Activated CD4-positive, alpha-beta T cell treated with anti-CD3 and anti-CD28 coated beads, Interleukin-2, amount 10 ng/mL, durations not matched to agents 24 days and 14 days (primary cell): ENCODE measurements at regions not wholly inside any gene's neighbourhood (a gene's known extent, or its start where the extent isn't known, plus 50 kb on each side); places are given as distances from the start of the nearest gene placed in this dataset.

Experiments
- DNase-seq: peaks from one replicate; pipeline ENCODE4 v3.0.0; 2022
- H3K27ac Mint-ChIP-seq: one replicate; pipeline ENCODE4 v1.8.0; 2022; ENCODE audit warnings: mild to moderate bottlenecking, mixed read lengths
- H3K27me3 Mint-ChIP-seq: one replicate; pipeline ENCODE4 v1.8.0; 2022; ENCODE audit warnings: mixed read lengths
- H3K36me3 Mint-ChIP-seq: one replicate; pipeline ENCODE4 v1.8.0; 2022; ENCODE audit warnings: low read depth, mild to moderate bottlenecking, mixed read lengths
- H3K4me1 Mint-ChIP-seq: one replicate; pipeline ENCODE4 v1.8.0; 2021; ENCODE audit warnings: mixed read lengths
- H3K4me3 Mint-ChIP-seq: one replicate; pipeline ENCODE4 v1.8.0; 2022; ENCODE audit warnings: mild to moderate bottlenecking, moderate library complexity, mixed read lengths
- H3K9me3 Mint-ChIP-seq: one replicate; pipeline ENCODE4 v1.8.0; 2021; ENCODE audit warnings: mixed read lengths
- intact Hi-C: fragments of 100-400 bp; cut with micrococcal nuclease; formaldehyde crosslinking; loops from one replicate; pipeline ENCODE4 v1.15.1; 2023

DNA sequence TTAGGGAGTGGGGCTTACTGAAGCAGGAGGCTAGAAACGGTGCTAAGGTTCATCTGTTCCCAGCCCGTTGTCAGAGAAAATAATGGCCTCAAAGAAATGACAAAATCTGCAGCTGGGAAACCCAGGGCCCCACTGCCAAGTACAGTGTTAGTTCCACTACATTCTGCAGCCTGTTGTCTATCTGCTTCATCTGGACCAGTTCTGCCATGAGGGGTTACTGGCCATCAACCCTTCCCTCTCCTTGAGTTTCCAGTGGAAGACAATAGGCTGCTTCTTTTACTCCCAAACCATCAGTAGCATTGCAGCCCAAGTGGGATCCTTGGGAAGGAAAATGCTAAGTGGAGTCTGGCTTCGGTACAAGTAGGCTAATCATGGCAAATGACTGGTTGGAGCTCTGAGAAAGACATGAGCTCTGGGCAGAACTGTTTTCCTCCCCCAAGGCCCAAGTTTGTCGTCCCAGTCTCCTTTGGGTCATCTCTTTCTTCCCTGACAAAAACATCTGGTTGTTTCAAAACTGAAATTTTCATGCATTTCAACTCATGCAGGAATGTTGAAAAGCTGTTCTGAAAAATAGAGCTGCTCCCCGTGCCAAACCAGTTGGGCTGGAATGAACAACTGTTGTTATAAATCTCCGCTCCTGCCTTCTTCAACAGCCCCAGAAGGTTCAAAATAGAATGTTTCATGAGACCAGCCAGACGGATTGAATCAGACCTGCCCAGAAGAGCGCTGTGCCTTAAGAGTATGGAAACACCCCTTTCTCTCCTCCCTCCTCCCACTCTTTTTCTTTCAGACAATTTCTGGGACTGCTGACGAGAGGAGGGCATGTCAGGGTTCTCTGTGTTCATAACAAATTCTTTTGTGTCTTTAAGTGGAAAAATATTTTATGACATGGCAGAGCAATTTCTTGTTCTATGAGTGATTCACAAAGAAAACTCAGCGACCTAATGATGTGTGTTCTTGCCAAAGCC lies 116.6 kb downstream of the RAB18 start:
- DNase-seq, result peak; percentile 40
- intact Hi-C loops, result no loop called here
- Mint-ChIP-seq H3K9me3 (no peaks in the 10 kb centered on the region), H3K27ac (no peak overlapping the region), H3K36me3 (no peaks in the 10 kb centered on the region), H3K27me3 (peaks cover 12% of the 10 kb centered on the region), H3K4me3 (no peak overlapping the region), H3K4me1 (no peaks in the 10 kb centered on the region)

DNA sequence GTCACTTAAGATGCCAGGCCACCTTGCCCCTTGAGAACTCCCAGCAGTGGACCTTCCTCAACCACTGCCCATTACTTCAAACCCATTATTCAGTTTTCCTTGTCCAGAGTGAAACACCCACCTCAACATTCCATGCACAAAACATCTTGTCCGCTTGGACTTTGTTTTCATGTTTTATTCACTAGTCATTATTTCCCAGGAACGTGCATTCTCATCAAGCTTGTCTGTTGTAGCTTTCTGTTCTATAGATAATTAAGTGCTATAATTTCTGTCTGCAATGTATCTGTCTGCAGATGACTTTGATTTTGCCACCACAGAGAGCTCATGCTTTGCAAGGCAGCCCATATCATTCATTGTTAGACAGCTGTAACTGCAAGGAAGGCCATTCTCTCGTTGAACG lies 117.4 kb downstream of the RAB18 start:
- H3K36me3 Mint-ChIP-seq, result no peaks in the 10 kb centered on the region
- peaks cover 12% of the 10 kb centered on the region for H3K27me3 Mint-ChIP-seq
- no peak overlapping the region for H3K27ac Mint-ChIP-seq
- DNase-seq, result no peak
- H3K4me1 Mint-ChIP-seq, result no peaks in the 10 kb centered on the region
- H3K4me3 Mint-ChIP-seq, result no peak overlapping the region
- intact Hi-C loops, result no loop called here
- H3K9me3 Mint-ChIP-seq, result no peaks in the 10 kb centered on the region

DNA sequence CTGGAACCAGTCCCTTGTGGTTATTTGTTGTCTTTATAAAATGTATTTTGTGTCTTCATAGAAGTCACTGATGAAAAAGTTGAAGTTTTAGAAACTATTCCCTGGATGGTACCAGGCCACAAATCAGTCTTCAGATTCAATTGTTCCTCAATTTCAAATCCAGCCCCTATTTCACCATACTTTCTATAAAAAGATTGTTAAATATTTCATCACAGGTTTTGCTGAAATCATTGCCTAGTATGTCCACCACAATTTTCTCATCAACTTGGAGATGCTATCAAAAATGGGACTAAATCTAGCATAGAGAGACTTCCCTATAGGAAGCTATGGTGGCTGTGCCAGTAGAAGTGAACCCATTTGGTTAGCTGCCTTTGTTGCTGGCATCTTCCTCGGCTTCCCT lies 118.5 kb downstream of the RAB18 start:
- Mint-ChIP-seq H3K4me1 (no peaks in the 10 kb centered on the region), H3K27me3 (peaks cover 13% of the 10 kb centered on the region), H3K4me3 (no peak overlapping the region), H3K9me3 (no peaks in the 10 kb centered on the region), H3K36me3 (no peaks in the 10 kb centered on the region), H3K27ac (no peak overlapping the region)
- intact Hi-C loops, result no loop called here
- DNase-seq, result no peak
